Kidney (tissue), 13 donors: ENCODE measurements at regions not wholly inside any gene's neighbourhood (a gene's known extent, or its start where the extent isn't known, plus 50 kb on each side); places are given as distances from the start of the nearest gene placed in this dataset.

ENCODE experiments used
- DNase-seq, 5 donors: peaks; one replicate each; pipeline ENCODE4 v3.0.0-alpha.2; 2013 to 2020
- FAIRE-seq: peaks from 2 replicates; lab custom pipeline; 2012; peaks lifted over from hg19 to GRCh38; lab: Jason Lieb, UNC
- H3K27ac ChIP-seq, 2 donors: one replicate each; pipeline ENCODE4 v1.7.0; 2013; ENCODE audit warnings: low read depth in 2 of 2, low read length in 2 of 2, inconsistent platforms in 1 of 2
- H3K27me3 ChIP-seq: one replicate; pipeline ENCODE4 v1.7.1; 2013; ENCODE audit warnings: low read length, inconsistent platforms; ENCODE audit not compliant: control insufficient read depth, insufficient read depth
- H3K36me3 ChIP-seq, 3 donors: one replicate each; pipeline versions ENCODE4 v1.7.0 to v1.7.1; 2013; ENCODE audit warnings: low read length in 3 of 3, control low read depth in 1 of 3, inconsistent platforms in 1 of 3; ENCODE audit not compliant: insufficient read depth in 3 of 3, control insufficient read depth in 2 of 3
- H3K4me1 ChIP-seq, 3 donors: one replicate each; pipeline versions ENCODE4 v1.7.0 to v1.7.1; 2013; ENCODE audit warnings: low read length in 3 of 3, inconsistent platforms in 1 of 3, low read depth in 1 of 3; ENCODE audit not compliant: control insufficient read depth in 2 of 3, insufficient read depth in 2 of 3
- H3K4me3 ChIP-seq, 3 donors: one replicate each; pipeline versions ENCODE4 v1.7.0 to v1.8.1; 2013; ENCODE audit warnings: low read length in 3 of 3, control low read depth in 1 of 3, inconsistent platforms in 1 of 3
- H3K9ac ChIP-seq, 3 donors: one replicate each; pipeline versions ENCODE4 v1.7.0 to v1.7.1; 2013; ENCODE audit warnings: low read length in 3 of 3, control low read depth in 1 of 3, inconsistent platforms in 1 of 3
- H3K9me3 ChIP-seq, 3 donors: one replicate each; pipeline versions ENCODE4 v1.7.0 to v1.7.1; 2013; ENCODE audit warnings: low read length in 3 of 3, control low read depth in 1 of 3, inconsistent platforms in 1 of 3; ENCODE audit not compliant: control insufficient read depth in 2 of 3, insufficient read depth in 1 of 3
- CTCF ChIP-seq: IDR thresholded peaks from 3 replicates; pipeline ENCODE4 v1.5.1; 2012; ENCODE audit warnings: mild to moderate bottlenecking, moderate library complexity, borderline replicate concordance; ENCODE audit not compliant: insufficient read depth; ENCODE audit errors: extremely low read depth
- intact Hi-C: fragments of 100-400 bp; cut with DNase I; formaldehyde crosslinking; loops from one replicate; pipeline ENCODE4 v1.11.1; 2022
- donor health status: control.
- donor health status: control.
- donor health status: control.
- donor health status: control.
- donor health status: control.
- donor health status: DM: yes; HTN: yes; CAD: no.
- donor health status: Normal renal cell carcinoma (clear cell type).

- Histone ChIP-seq H3K9ac (no peak overlapping the region), H3K4me1 (no peaks in the 10 kb centered on the region), H3K36me3 (no peaks in the 10 kb centered on the region), H3K27me3 (no peaks in the 10 kb centered on the region), H3K27ac (no peak overlapping the region), H3K4me3 (no peak overlapping the region), H3K9me3 (no peaks in the 10 kb centered on the region)
- FAIRE-seq: no peak
- intact Hi-C loops: no loop called here
- no peak for DNase-seq
- TF ChIP-seq CTCF: no peak
Measured at GRCh38 chr2:53485021-53485728, 282.4 kb upstream of the CHAC2 start.

- Histone ChIP-seq H3K36me3 (no peaks in the 10 kb centered on the region), H3K4me3 (no peak overlapping the region), H3K9ac (no peak overlapping the region), H3K9me3 (no peaks in the 10 kb centered on the region), H3K27ac (no peak overlapping the region), H3K4me1 (no peaks in the 10 kb centered on the region), H3K27me3 (no peaks in the 10 kb centered on the region)
- DNase-seq (no peak), FAIRE-seq (no peak)
- intact Hi-C loops: no loop called here
- no peak for TF ChIP-seq CTCF
Measured at GRCh38 chr2:53484531-53484930, 283.1 kb upstream of the CHAC2 start.

- Histone ChIP-seq H3K27me3 (no peaks in the 10 kb centered on the region), H3K4me3 (no peak overlapping the region), H3K9ac (no peak overlapping the region), H3K27ac (no peak overlapping the region), H3K4me1 (no peaks in the 10 kb centered on the region), H3K9me3 (no peaks in the 10 kb centered on the region), H3K36me3 (no peaks in the 10 kb centered on the region)
- intact Hi-C loops: no loop called here
- DNase-seq (no peak), FAIRE-seq (no peak)
- no peak for TF ChIP-seq CTCF
Measured at GRCh38 chr2:53477517-53477916, 290.1 kb upstream of the CHAC2 start.

GRCh38 chr2:53476834-53477233, 290.8 kb upstream of the CHAC2 start:
- FAIRE-seq (no peak), DNase-seq (no peak)
- Histone ChIP-seq H3K4me1 (no peaks in the 10 kb centered on the region), H3K9me3 (no peaks in the 10 kb centered on the region), H3K36me3 (no peaks in the 10 kb centered on the region), H3K27ac (no peak overlapping the region), H3K4me3 (no peak overlapping the region), H3K9ac (no peak overlapping the region), H3K27me3 (no peaks in the 10 kb centered on the region)
- intact Hi-C loops: no loop called here
- TF ChIP-seq CTCF: no peak
